Stomach smooth muscle (tissue), 2 donors: ENCODE measurements at regions not wholly inside any gene's neighbourhood (a gene's known extent, or its start where the extent isn't known, plus 50 kb on each side); places are given as distances from the start of the nearest gene placed in this dataset.

ENCODE experiments used
- H3K27ac ChIP-seq: one replicate; pipeline ENCODE4 v1.7.0; 2013; ENCODE audit warnings: mild to moderate bottlenecking, low read length, inconsistent platforms
- H3K27me3 ChIP-seq, 2 donors: one replicate each; pipeline ENCODE4 v1.7.0; 2013; ENCODE audit warnings: low read length in 2 of 2; ENCODE audit not compliant: insufficient read depth in 2 of 2, control insufficient read depth in 1 of 2
- H3K36me3 ChIP-seq, 2 donors: one replicate each; pipeline ENCODE4 v1.7.0; 2013; ENCODE audit warnings: low read length in 2 of 2; ENCODE audit not compliant: control insufficient read depth in 2 of 2, insufficient read depth in 2 of 2
- H3K4me1 ChIP-seq: one replicate; pipeline ENCODE4 v1.7.0; 2013; ENCODE audit warnings: low read length; ENCODE audit not compliant: control insufficient read depth, insufficient read depth
- H3K4me3 ChIP-seq, 2 donors: one replicate each; pipeline ENCODE4 v1.7.0; 2013; ENCODE audit warnings: low read length in 2 of 2
- H3K9ac ChIP-seq, 2 donors: one replicate each; pipeline ENCODE4 v1.7.0; 2013; ENCODE audit warnings: low read length in 2 of 2, mild to moderate bottlenecking in 1 of 2
- H3K9me3 ChIP-seq, 2 donors: one replicate each; pipeline ENCODE4 v1.7.0; 2013; ENCODE audit warnings: low read length in 2 of 2; ENCODE audit not compliant: control insufficient read depth in 2 of 2
- donor health status: healthy.
- donor health status: Pancreatic carcinoma.

GRCh38 chr5:141800617-141801016 lies 77.6 kb downstream of the PCDH1 start:
- Histone ChIP-seq H3K4me1 (peaks cover 2% of the 10 kb centered on the region), H3K27ac (no peak overlapping the region), H3K36me3 (no peaks in the 10 kb centered on the region), H3K9me3 (no peaks in the 10 kb centered on the region), H3K27me3 (peaks cover 18 to 19% of the 10 kb centered on the region in 2 donors), H3K4me3 (no peak overlapping the region), H3K9ac (no peak overlapping the region)

- Histone ChIP-seq H3K4me3 (no peak overlapping the region), H3K4me1 (no peaks in the 10 kb centered on the region), H3K27ac (no peak overlapping the region), H3K9ac (no peak overlapping the region), H3K36me3 (no peaks in the 10 kb centered on the region), H3K9me3 (no peaks in the 10 kb centered on the region), H3K27me3 (peaks cover 9 to 17% of the 10 kb centered on the region in 2 donors)
Measured at GRCh38 chr5:141799507-141800167, 78.6 kb downstream of the PCDH1 start.

- Histone ChIP-seq H3K9ac (no peak overlapping the region), H3K27me3 (peaks cover 3% of the 10 kb centered on the region in 2 donors), H3K27ac (no peak overlapping the region), H3K4me3 (no peak overlapping the region), H3K4me1 (no peaks in the 10 kb centered on the region), H3K36me3 (no peaks in the 10 kb centered on the region), H3K9me3 (no peaks in the 10 kb centered on the region)
Measured at GRCh38 chr5:141797425-141797824, 80.8 kb downstream of the PCDH1 start.

GRCh38 chr5:141795421-141795820 lies 82.8 kb downstream of the PCDH1 start:
- Histone ChIP-seq H3K9ac (no peak overlapping the region), H3K4me1 (no peaks in the 10 kb centered on the region), H3K9me3 (no peaks in the 10 kb centered on the region)

GRCh38 chr5:141793881-141794280 lies 84.3 kb downstream of the PCDH1 start:
- H3K9me3 ChIP-seq = no peaks in the 10 kb centered on the region
- H3K36me3 ChIP-seq = no peaks in the 10 kb centered on the region
- H3K4me1 ChIP-seq = no peaks in the 10 kb centered on the region
- peaks cover 0 to 8% of the 10 kb centered on the region in 2 donors for H3K27me3 ChIP-seq
- H3K27ac ChIP-seq = no peak overlapping the region
- H3K4me3 ChIP-seq = no peak overlapping the region
- H3K9ac ChIP-seq = no peak overlapping the region

More at GRCh38 chr5:141795421-141795820, 82.8 kb downstream of the PCDH1 start:
- Histone ChIP-seq H3K27me3 (peaks cover 0 to 3% of the 10 kb centered on the region in 2 donors), H3K4me3 (no peak overlapping the region), H3K36me3 (no peaks in the 10 kb centered on the region), H3K27ac (no peak overlapping the region)

GRCh38 chr5:141793403-141793802 lies 84.8 kb downstream of the PCDH1 start:
- H3K27ac ChIP-seq = no peak overlapping the region
- H3K4me1 ChIP-seq = no peaks in the 10 kb centered on the region
- H3K9ac ChIP-seq = no peak overlapping the region
- no peak overlapping the region for H3K4me3 ChIP-seq
- H3K9me3 ChIP-seq = no peaks in the 10 kb centered on the region
- peaks cover 0 to 10% of the 10 kb centered on the region in 2 donors for H3K27me3 ChIP-seq
- H3K36me3 ChIP-seq = no peaks in the 10 kb centered on the region

- H3K9me3 ChIP-seq = no peaks in the 10 kb centered on the region
- no peak overlapping the region for H3K4me3 ChIP-seq
- no peaks in the 10 kb centered on the region for H3K36me3 ChIP-seq
- H3K27me3 ChIP-seq = peaks cover 0 to 14% of the 10 kb centered on the region in 2 donors
- H3K4me1 ChIP-seq = no peaks in the 10 kb centered on the region
- H3K27ac ChIP-seq = no peak overlapping the region
- no peak overlapping the region for H3K9ac ChIP-seq
Measured at GRCh38 chr5:141790630-141791029, 87.6 kb downstream of the PCDH1 start.

- Histone ChIP-seq H3K27me3 (peaks cover 0 to 14% of the 10 kb centered on the region in 2 donors), H3K4me1 (no peaks in the 10 kb centered on the region), H3K9me3 (no peaks in the 10 kb centered on the region), H3K36me3 (no peaks in the 10 kb centered on the region), H3K9ac (no peak overlapping the region), H3K27ac (no peak overlapping the region), H3K4me3 (no peak overlapping the region)
Measured at GRCh38 chr5:141789330-141789729, 88.9 kb downstream of the PCDH1 start.

- H3K36me3 ChIP-seq = no peaks in the 10 kb centered on the region
- no peak overlapping the region for H3K9ac ChIP-seq
- H3K27ac ChIP-seq = no peak overlapping the region
- H3K9me3 ChIP-seq = no peaks in the 10 kb centered on the region
- peaks cover 0 to 14% of the 10 kb centered on the region in 2 donors for H3K27me3 ChIP-seq
- H3K4me1 ChIP-seq = no peaks in the 10 kb centered on the region
- H3K4me3 ChIP-seq = no peak overlapping the region
Measured at GRCh38 chr5:141788296-141788970, 89.8 kb downstream of the PCDH1 start.

GRCh38 chr5:141787376-141787775 lies 90.8 kb downstream of the PCDH1 start:
- Histone ChIP-seq H3K9me3 (no peaks in the 10 kb centered on the region), H3K27me3 (peaks cover 0 to 14% of the 10 kb centered on the region in 2 donors), H3K4me3 (no peak overlapping the region), H3K4me1 (no peaks in the 10 kb centered on the region), H3K36me3 (no peaks in the 10 kb centered on the region), H3K27ac (no peak overlapping the region), H3K9ac (no peak overlapping the region)

GRCh38 chr5:141786700-141787099 lies 91.5 kb downstream of the PCDH1 start:
- H3K27me3 ChIP-seq = peaks cover 2 to 14% of the 10 kb centered on the region in 2 donors
- H3K4me1 ChIP-seq = no peaks in the 10 kb centered on the region
- no peak overlapping the region for H3K9ac ChIP-seq
- no peaks in the 10 kb centered on the region for H3K9me3 ChIP-seq
- no peak overlapping the region for H3K4me3 ChIP-seq
- H3K27ac ChIP-seq = no peak overlapping the region
- H3K36me3 ChIP-seq = no peaks in the 10 kb centered on the region
